GM12878 (cell line): ENCODE measurements at regions not wholly inside any gene's neighbourhood (a gene's known extent, or its start where the extent isn't known, plus 50 kb on each side); places are given as distances from the start of the nearest gene placed in this dataset.
A peak's percentile ranks its signal among the peaks of the same experiment; 100 is the strongest.

ENCODE experiments used
- CEBPB ChIP-seq, 2 experiments: fragments of 150-350 bp in 1 of 2; IDR thresholded peaks; 2 replicates each; pipeline ENCODE4 v1.6.1; 2012 to 2014; ENCODE audit warnings: low read depth in 2 of 2, low read length in 2 of 2, borderline replicate concordance in 1 of 2, inconsistent platforms in 1 of 2
- GATAD2B ChIP-seq: fragments of 450-650 bp; conservative IDR thresholded peaks from 2 replicates; pipeline ENCODE4 v1.6.1; 2017; ENCODE audit warnings: low read depth, mild to moderate bottlenecking, moderate library complexity
- SMC3 ChIP-seq: IDR thresholded peaks from 2 replicates; pipeline ENCODE4 v1.6.1; 2011; ENCODE audit warnings: low read length, improper control_type of control experiment, borderline replicate concordance
- SP1 ChIP-seq: IDR thresholded peaks from one replicate; pipeline ENCODE4 v1.6.1; 2011; ENCODE audit warnings: low read depth, low read length
- TBL1XR1 ChIP-seq: IDR thresholded peaks from 2 replicates; pipeline ENCODE4 v1.6.1; 2012; ENCODE audit warnings: low read depth, low read length, improper control_type of control experiment
- TF ChIP-seq, protein P1 (sequence below): fragments of 450-650 bp; IDR thresholded peaks from 2 replicates; pipeline ENCODE4 v1.6.1; 2017; ENCODE audit warnings: mild to moderate bottlenecking, moderate library complexity

GRCh38 chr6:6515691-6516607, 72.6 kb upstream of the LY86 start (continued):
- TF ChIP-seq TBL1XR1 (peak; percentile 78; the same call in 1 of the 2 replicates), CEBPB (IDR thresholded peaks at IDR 0.05; ENCODE audit: borderline replicate concordance in 1 of 2, low read depth in 2 of 2, low read length in 2 of 2) (peak in 1 of 2 experiments; percentile 84; a peak in 1 of 4 replicates), GATAD2B (peak; percentile 48; the same call in 1 of the 2 replicates), SP1 (peak; percentile 46), SMC3 (no peak)
- TF ChIP-seq, protein P1, sequence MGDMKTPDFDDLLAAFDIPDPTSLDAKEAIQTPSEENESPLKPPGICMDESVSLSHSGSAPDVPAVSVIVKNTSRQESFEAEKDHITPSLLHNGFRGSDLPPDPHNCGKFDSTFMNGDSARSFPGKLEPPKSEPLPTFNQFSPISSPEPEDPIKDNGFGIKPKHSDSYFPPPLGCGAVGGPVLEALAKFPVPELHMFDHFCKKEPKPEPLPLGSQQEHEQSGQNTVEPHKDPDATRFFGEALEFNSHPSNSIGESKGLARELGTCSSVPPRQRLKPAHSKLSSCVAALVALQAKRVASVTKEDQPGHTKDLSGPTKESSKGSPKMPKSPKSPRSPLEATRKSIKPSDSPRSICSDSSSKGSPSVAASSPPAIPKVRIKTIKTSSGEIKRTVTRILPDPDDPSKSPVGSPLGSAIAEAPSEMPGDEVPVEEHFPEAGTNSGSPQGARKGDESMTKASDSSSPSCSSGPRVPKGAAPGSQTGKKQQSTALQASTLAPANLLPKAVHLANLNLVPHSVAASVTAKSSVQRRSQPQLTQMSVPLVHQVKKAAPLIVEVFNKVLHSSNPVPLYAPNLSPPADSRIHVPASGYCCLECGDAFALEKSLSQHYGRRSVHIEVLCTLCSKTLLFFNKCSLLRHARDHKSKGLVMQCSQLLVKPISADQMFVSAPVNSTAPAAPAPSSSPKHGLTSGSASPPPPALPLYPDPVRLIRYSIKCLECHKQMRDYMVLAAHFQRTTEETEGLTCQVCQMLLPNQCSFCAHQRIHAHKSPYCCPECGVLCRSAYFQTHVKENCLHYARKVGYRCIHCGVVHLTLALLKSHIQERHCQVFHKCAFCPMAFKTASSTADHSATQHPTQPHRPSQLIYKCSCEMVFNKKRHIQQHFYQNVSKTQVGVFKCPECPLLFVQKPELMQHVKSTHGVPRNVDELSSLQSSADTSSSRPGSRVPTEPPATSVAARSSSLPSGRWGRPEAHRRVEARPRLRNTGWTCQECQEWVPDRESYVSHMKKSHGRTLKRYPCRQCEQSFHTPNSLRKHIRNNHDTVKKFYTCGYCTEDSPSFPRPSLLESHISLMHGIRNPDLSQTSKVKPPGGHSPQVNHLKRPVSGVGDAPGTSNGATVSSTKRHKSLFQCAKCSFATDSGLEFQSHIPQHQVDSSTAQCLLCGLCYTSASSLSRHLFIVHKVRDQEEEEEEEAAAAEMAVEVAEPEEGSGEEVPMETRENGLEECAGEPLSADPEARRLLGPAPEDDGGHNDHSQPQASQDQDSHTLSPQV: peak; percentile 68; the same call in 1 of the 2 replicates
